Loucy (cell line): ENCODE measurements at regions not wholly inside any gene's neighbourhood (a gene's known extent, or its start where the extent isn't known, plus 50 kb on each side); places are given as distances from the start of the nearest gene placed in this dataset.

ENCODE experiments used
- EZH2phosphoT487 ChIP-seq: fragments of 200-600 bp; IDR thresholded peaks from 2 replicates; pipeline ENCODE4 v1.6.1; 2018; ENCODE audit warnings: antibody characterized with exemption, mild to moderate bottlenecking, moderate library complexity, borderline replicate concordance
- TF ChIP-seq, protein P1 (sequence below): fragments of 200-600 bp; sonication (generic); conservative IDR thresholded peaks from 2 replicates; pipeline ENCODE4 v1.5.1; 2014; ENCODE audit warnings: mild to moderate bottlenecking, antibody characterized with exemption, low read length

DNA sequence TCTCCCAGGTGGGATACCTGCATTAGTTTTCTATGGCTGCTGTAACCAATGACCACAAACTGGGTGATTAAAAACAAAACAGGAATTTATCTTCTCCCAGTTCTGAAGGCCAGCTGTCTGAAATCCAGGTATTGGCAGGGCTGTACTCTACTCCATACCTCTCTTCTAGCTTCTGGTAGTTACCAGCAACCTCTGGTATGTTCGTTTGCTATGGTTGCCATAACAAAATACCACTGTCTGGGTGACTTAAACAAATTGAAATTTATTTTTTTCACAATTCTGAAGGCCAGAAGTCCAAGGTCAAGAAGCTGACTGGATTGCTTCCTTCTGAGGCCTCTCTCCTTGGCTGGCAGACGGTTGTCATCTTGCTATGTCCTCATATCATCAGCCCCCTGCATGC, 642.1 kb upstream of the TENM3 start:
- TF ChIP-seq, protein P1, sequence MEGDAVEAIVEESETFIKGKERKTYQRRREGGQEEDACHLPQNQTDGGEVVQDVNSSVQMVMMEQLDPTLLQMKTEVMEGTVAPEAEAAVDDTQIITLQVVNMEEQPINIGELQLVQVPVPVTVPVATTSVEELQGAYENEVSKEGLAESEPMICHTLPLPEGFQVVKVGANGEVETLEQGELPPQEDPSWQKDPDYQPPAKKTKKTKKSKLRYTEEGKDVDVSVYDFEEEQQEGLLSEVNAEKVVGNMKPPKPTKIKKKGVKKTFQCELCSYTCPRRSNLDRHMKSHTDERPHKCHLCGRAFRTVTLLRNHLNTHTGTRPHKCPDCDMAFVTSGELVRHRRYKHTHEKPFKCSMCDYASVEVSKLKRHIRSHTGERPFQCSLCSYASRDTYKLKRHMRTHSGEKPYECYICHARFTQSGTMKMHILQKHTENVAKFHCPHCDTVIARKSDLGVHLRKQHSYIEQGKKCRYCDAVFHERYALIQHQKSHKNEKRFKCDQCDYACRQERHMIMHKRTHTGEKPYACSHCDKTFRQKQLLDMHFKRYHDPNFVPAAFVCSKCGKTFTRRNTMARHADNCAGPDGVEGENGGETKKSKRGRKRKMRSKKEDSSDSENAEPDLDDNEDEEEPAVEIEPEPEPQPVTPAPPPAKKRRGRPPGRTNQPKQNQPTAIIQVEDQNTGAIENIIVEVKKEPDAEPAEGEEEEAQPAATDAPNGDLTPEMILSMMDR: no peak
- no peak for TF ChIP-seq EZH2phosphoT487
